Activated CD4-positive, alpha-beta memory T cell treated with anti-CD3 and anti-CD28 coated beads for 36 hours (primary cell): ENCODE measurements at regions not wholly inside any gene's neighbourhood (a gene's known extent, or its start where the extent isn't known, plus 50 kb on each side); places are given as distances from the start of the nearest gene placed in this dataset.

Experiments used
- CTCF ChIA-PET: fragments of 350-600 bp; sonication (Branson Sonifier 250); formaldehyde crosslinking; loops from one replicate; lab custom pipeline; 2021; ENCODE audit warnings: antibody characterized with exemption, inconsistent platforms; lab: Charles Lee
- POLR2A ChIA-PET: fragments of 350-600 bp; sonication (Branson Sonifier 250); formaldehyde crosslinking; loops from one replicate; lab custom pipeline; 2021; ENCODE audit warnings: antibody characterized with exemption; lab: Charles Lee
- DNase-seq: peaks from one replicate; pipeline ENCODE4 v3.0.0-alpha.2; 2020
- H3K27ac Mint-ChIP-seq: one replicate; pipeline ENCODE4 v1.8.0; 2021; ENCODE audit warnings: mixed read lengths
- H3K27me3 Mint-ChIP-seq: one replicate; pipeline ENCODE4 v1.8.0; 2021; ENCODE audit warnings: mixed read lengths
- H3K36me3 Mint-ChIP-seq: one replicate; pipeline ENCODE4 v1.8.0; 2021; ENCODE audit warnings: mixed read lengths
- H3K4me1 Mint-ChIP-seq: one replicate; pipeline ENCODE4 v1.8.0; 2021; ENCODE audit warnings: low read depth, mixed read lengths
- H3K4me3 Mint-ChIP-seq: one replicate; pipeline ENCODE4 v1.8.0; 2021; ENCODE audit warnings: mild to moderate bottlenecking, mixed read lengths
- H3K9me3 Mint-ChIP-seq: one replicate; pipeline ENCODE4 v1.8.0; 2021; ENCODE audit warnings: mixed read lengths
- intact Hi-C: fragments of 100-400 bp; cut with micrococcal nuclease; formaldehyde crosslinking; loops from one replicate; pipeline ENCODE4 v1.15.1; 2023

GRCh38 chr5:67686746-67687145 is 490.1 kb upstream of the CD180 start:
- CTCF ChIA-PET, result no interaction called here
- H3K36me3 Mint-ChIP-seq, result no peaks in the 10 kb centered on the region
- peaks cover 5% of the 10 kb centered on the region for H3K27me3 Mint-ChIP-seq
- POLR2A ChIA-PET, result no interaction called here
- DNase-seq, result no peak
- no peak overlapping the region for H3K27ac Mint-ChIP-seq
- H3K9me3 Mint-ChIP-seq, result no peaks in the 10 kb centered on the region
- intact Hi-C loops, result no loop called here
- H3K4me3 Mint-ChIP-seq, result no peak overlapping the region
- no peaks in the 10 kb centered on the region for H3K4me1 Mint-ChIP-seq

- Mint-ChIP-seq H3K4me1 (no peaks in the 10 kb centered on the region), H3K9me3 (no peaks in the 10 kb centered on the region), H3K27me3 (peaks cover 5% of the 10 kb centered on the region), H3K27ac (no peak overlapping the region), H3K4me3 (no peak overlapping the region), H3K36me3 (no peaks in the 10 kb centered on the region)
- CTCF ChIA-PET, result no interaction called here
- intact Hi-C loops, result no loop called here
- no peak for DNase-seq
- POLR2A ChIA-PET, result no interaction called here
Observed at GRCh38 chr5:67681703-67682102, 485.1 kb upstream of the CD180 start.

- CTCF ChIA-PET, result no interaction called here
- no peaks in the 10 kb centered on the region for H3K4me1 Mint-ChIP-seq
- no peaks in the 10 kb centered on the region for H3K9me3 Mint-ChIP-seq
- H3K36me3 Mint-ChIP-seq, result no peaks in the 10 kb centered on the region
- H3K4me3 Mint-ChIP-seq, result no peak overlapping the region
- peaks cover 3% of the 10 kb centered on the region for H3K27me3 Mint-ChIP-seq
- POLR2A ChIA-PET, result no interaction called here
- no peak overlapping the region for H3K27ac Mint-ChIP-seq
- intact Hi-C loops, result no loop called here
- no peak for DNase-seq
Observed at GRCh38 chr5:67680099-67680498, 483.5 kb upstream of the CD180 start.

- Mint-ChIP-seq H3K27me3 (peaks cover 3% of the 10 kb centered on the region), H3K4me3 (no peak overlapping the region), H3K27ac (no peak overlapping the region), H3K36me3 (no peaks in the 10 kb centered on the region), H3K4me1 (no peaks in the 10 kb centered on the region), H3K9me3 (no peaks in the 10 kb centered on the region)
- intact Hi-C loops, result no loop called here
- POLR2A ChIA-PET, result no interaction called here
- no peak for DNase-seq
- CTCF ChIA-PET, result no interaction called here
Observed at GRCh38 chr5:67679184-67679841, 482.7 kb upstream of the CD180 start.

- no peak for DNase-seq
- Mint-ChIP-seq H3K27me3 (peaks cover 3% of the 10 kb centered on the region), H3K4me1 (no peaks in the 10 kb centered on the region), H3K27ac (no peak overlapping the region), H3K9me3 (no peaks in the 10 kb centered on the region), H3K36me3 (no peaks in the 10 kb centered on the region), H3K4me3 (no peak overlapping the region)
- CTCF ChIA-PET, result no interaction called here
- intact Hi-C loops, result no loop called here
- POLR2A ChIA-PET, result no interaction called here
Observed at GRCh38 chr5:67678594-67678993, 482.0 kb upstream of the CD180 start.

GRCh38 chr5:67677422-67677970 is 480.9 kb upstream of the CD180 start:
- DNase-seq, result no peak
- Mint-ChIP-seq H3K27ac (no peak overlapping the region), H3K36me3 (no peaks in the 10 kb centered on the region), H3K9me3 (no peaks in the 10 kb centered on the region), H3K27me3 (no peaks in the 10 kb centered on the region), H3K4me1 (no peaks in the 10 kb centered on the region), H3K4me3 (no peak overlapping the region)
- CTCF ChIA-PET, result no interaction called here
- POLR2A ChIA-PET, result no interaction called here
- intact Hi-C loops, result no loop called here

- Mint-ChIP-seq H3K4me1 (no peaks in the 10 kb centered on the region), H3K4me3 (no peak overlapping the region), H3K36me3 (no peaks in the 10 kb centered on the region), H3K9me3 (no peaks in the 10 kb centered on the region), H3K27ac (no peak overlapping the region), H3K27me3 (no peaks in the 10 kb centered on the region)
- ChIA-PET POLR2A (no interaction called here), CTCF (no interaction called here)
- DNase-seq, result no peak
- intact Hi-C loops, result no loop called here
Observed at GRCh38 chr5:67676863-67677262, 480.3 kb upstream of the CD180 start.

- intact Hi-C loops, result no loop called here
- no peaks in the 10 kb centered on the region for H3K36me3 Mint-ChIP-seq
- ChIA-PET CTCF (no interaction called here), POLR2A (interaction anchor here (0.7 kb wide), 1 partner anchor 137 kb away, joined by 3 read pairs; no protein-coding TSS in a partner anchor)
- H3K27ac Mint-ChIP-seq, result no peak overlapping the region
- H3K4me1 Mint-ChIP-seq, result no peaks in the 10 kb centered on the region
- H3K9me3 Mint-ChIP-seq, result no peaks in the 10 kb centered on the region
- H3K4me3 Mint-ChIP-seq, result no peak overlapping the region
- peaks cover 1% of the 10 kb centered on the region for H3K27me3 Mint-ChIP-seq
- DNase-seq, result no peak
Observed at GRCh38 chr5:67674159-67674655, 477.6 kb upstream of the CD180 start.

GRCh38 chr5:67673618-67674017 is 477.0 kb upstream of the CD180 start:
- H3K27me3 Mint-ChIP-seq, result peaks cover 1% of the 10 kb centered on the region
- H3K36me3 Mint-ChIP-seq, result no peaks in the 10 kb centered on the region
- ChIA-PET POLR2A (interaction anchor here (0.7 kb wide), 1 partner anchor 137 kb away, joined by 3 read pairs; no protein-coding TSS in a partner anchor), CTCF (no interaction called here)
- H3K27ac Mint-ChIP-seq, result no peak overlapping the region
- no peaks in the 10 kb centered on the region for H3K9me3 Mint-ChIP-seq
- no peak overlapping the region for H3K4me3 Mint-ChIP-seq
- intact Hi-C loops, result no loop called here
- no peaks in the 10 kb centered on the region for H3K4me1 Mint-ChIP-seq
- DNase-seq, result no peak

GRCh38 chr5:67673180-67673579 is 476.6 kb upstream of the CD180 start:
- Mint-ChIP-seq H3K27ac (no peak overlapping the region), H3K4me3 (no peak overlapping the region), H3K4me1 (no peaks in the 10 kb centered on the region), H3K36me3 (no peaks in the 10 kb centered on the region), H3K9me3 (no peaks in the 10 kb centered on the region), H3K27me3 (peaks cover 1% of the 10 kb centered on the region)
- ChIA-PET POLR2A (no interaction called here), CTCF (no interaction called here)
- intact Hi-C loops, result no loop called here
- no peak for DNase-seq

- Mint-ChIP-seq H3K4me3 (no peak overlapping the region), H3K27ac (no peak overlapping the region), H3K36me3 (no peaks in the 10 kb centered on the region), H3K4me1 (no peaks in the 10 kb centered on the region), H3K9me3 (no peaks in the 10 kb centered on the region), H3K27me3 (peaks cover 1% of the 10 kb centered on the region)
- CTCF ChIA-PET, result no interaction called here
- DNase-seq, result no peak
- intact Hi-C loops, result no loop called here
- POLR2A ChIA-PET, result no interaction called here
Observed at GRCh38 chr5:67672636-67673035, 476.0 kb upstream of the CD180 start.

GRCh38 chr5:67669916-67670315 is 473.3 kb upstream of the CD180 start:
- no peaks in the 10 kb centered on the region for H3K4me1 Mint-ChIP-seq

GRCh38 chr5:67660149-67660548 is 463.6 kb upstream of the CD180 start:
- ChIA-PET CTCF (no interaction called here), POLR2A (no interaction called here)
- Mint-ChIP-seq H3K27me3 (no peaks in the 10 kb centered on the region), H3K4me3 (no peak overlapping the region), H3K36me3 (no peaks in the 10 kb centered on the region), H3K9me3 (peaks cover 4% of the 10 kb centered on the region), H3K27ac (no peak overlapping the region), H3K4me1 (no peaks in the 10 kb centered on the region)
- DNase-seq, result no peak
- intact Hi-C loops, result no loop called here

More at GRCh38 chr5:67669916-67670315, 473.3 kb upstream of the CD180 start:
- intact Hi-C loops, result no loop called here
- CTCF ChIA-PET, result no interaction called here
- no peak for DNase-seq
- H3K27ac Mint-ChIP-seq, result no peak overlapping the region
- H3K36me3 Mint-ChIP-seq, result no peaks in the 10 kb centered on the region
- peaks cover 1% of the 10 kb centered on the region for H3K27me3 Mint-ChIP-seq
- POLR2A ChIA-PET, result no interaction called here
- H3K9me3 Mint-ChIP-seq, result peaks cover 8% of the 10 kb centered on the region
- no peak overlapping the region for H3K4me3 Mint-ChIP-seq
